NCI-H345 treated with DMSO at 0.1 percent for 48 hours (cell line): ENCODE measurements at regions not wholly inside any gene's neighbourhood (a gene's known extent, or its start where the extent isn't known, plus 50 kb on each side); places are given as distances from the start of the nearest gene placed in this dataset.

Experiments used
- DNase-seq: peaks from one replicate; lab custom pipeline; 2025; ENCODE audit not compliant: unreplicated experiment; lab: John Stamatoyannopoulos, UW

- no peak for DNase-seq
Measured at GRCh38 chr5:61596265-61596664, 264.2 kb downstream of the ZSWIM6 start.

DNA sequence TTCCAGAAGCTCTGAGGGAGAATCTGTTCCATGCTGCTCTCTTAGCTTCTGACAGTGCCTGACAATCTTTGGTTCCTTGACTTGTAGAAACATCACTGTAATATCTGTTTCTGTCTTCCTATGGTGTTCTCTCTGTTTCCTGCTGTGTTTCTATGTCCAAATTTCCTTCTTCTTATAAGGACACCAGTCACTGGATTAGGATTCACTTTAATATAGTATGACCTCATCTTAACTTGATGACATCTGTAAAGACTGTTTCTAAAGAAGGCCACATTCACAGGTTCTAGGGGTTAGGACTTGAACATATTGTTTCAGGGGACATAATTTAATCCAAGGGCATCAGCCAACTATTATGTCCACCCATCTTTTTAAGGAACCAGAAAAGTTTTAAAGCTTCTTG lies 265.6 kb downstream of the ZSWIM6 start:
- DNase-seq = no peak

DNA sequence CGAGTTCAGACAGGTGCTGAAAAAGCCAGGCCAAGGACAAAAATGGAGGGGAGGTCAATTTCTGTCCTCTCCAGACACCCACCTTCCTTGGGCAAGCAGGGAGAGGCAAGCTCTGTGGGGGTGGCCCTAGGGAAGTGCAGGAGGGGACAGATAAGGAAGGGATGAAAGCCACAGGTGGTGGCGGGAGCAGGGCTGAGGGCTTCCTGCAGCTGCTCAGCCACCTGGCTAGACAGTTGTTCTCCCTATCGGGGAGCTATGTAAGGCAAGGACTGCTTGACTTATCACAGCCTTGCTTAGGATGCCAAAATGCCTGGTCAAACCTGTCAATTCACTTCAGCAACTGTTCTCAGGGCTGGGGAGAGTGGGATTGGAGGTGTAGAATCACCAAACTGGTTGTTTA lies 266.1 kb downstream of the ZSWIM6 start:
- no peak for DNase-seq

GRCh38 chr5:61599370-61600122 lies 267.5 kb downstream of the ZSWIM6 start:
- DNase-seq = no peak

DNA sequence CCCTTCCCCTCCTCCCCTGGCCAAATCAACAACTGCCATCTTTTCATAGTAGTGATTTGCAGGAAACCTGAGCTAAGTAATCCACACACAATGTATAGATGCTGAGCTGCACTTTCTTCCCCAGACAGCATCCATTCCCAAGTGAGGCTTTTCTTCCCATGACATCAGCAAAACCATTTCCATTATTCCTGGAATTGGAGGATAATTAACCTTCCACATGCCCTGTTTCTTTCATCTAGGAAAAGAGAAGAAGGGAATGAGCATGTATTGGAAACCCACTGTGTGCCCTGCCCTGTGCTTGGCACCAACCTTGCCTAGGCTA lies 268.0 kb downstream of the ZSWIM6 start:
- DNase-seq = no peak

DNA sequence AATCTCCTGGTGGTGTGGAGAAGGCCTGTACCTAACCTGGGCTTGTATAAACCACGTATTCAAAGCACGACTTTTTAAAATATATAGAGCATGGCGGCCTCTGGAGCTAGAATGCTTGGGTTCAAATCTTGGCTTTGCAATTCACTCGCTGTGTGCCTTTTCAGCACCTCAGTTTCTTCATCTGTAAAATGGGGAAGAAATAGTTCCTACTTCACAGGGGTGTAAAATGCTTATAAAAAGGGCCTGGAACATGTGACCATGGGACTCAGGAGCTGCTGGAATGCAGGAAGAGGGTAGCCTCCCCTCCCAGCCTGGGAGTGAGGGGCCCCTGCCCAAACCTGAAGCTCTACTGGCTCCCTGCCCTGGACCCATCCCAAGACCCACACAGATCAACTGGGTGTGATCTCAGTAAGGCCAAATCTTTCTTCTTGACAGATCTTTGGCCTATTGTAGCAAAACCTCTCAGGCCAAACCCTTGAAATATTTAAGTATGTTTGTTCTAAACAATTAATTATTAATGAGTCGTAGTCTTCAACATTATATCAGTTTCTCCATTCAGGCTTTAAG lies 269.0 kb downstream of the ZSWIM6 start:
- DNase-seq = no peak

- no peak for DNase-seq
Measured at GRCh38 chr5:61603211-61603908, 271.3 kb downstream of the ZSWIM6 start.

GRCh38 chr5:61604076-61605025 lies 272.3 kb downstream of the ZSWIM6 start:
- DNase-seq = no peak

DNA sequence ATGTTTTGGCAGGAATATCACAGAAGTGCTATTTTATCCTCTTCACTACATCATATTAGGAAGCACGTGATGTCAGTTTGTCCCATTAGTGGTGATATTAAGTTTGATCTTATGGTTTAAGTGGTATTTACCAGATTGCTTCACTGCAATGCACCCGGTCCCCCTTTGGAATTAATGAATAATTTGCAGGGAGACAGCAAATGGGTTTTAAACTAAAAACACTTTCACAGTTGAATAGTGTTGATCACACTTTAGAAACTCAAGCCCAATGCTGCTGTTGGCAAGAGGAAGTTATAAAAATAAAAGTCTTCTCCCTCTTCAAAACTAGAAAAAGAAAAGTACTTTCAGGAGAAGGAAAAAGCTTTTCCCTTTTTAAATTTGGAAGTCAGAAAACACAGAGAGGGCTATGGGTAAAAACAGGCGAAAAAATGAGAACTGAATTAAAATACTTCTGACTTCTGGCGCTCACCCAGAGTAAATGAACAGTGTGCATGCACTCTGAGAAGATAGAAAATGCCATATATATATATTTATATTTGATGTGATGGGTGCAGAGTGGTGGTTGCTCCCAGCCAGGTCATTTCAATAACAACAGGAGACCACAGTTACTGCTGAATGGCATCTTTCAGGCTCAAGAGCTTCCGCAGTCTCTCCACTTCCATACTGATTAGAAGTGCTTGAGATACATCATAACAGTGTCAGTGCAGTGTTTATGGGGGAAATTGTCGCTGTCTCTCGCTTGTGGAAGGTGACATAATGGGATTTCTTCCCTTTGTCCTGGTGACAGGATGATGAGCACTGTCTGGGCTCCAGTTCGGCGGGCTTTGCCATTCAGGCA lies 278.0 kb downstream of the ZSWIM6 start:
- DNase-seq = no peak

GRCh38 chr5:61610678-61611024 lies 278.6 kb downstream of the ZSWIM6 start:
- no peak for DNase-seq

GRCh38 chr5:61612431-61612830 lies 280.4 kb downstream of the ZSWIM6 start:
- no peak for DNase-seq

DNA sequence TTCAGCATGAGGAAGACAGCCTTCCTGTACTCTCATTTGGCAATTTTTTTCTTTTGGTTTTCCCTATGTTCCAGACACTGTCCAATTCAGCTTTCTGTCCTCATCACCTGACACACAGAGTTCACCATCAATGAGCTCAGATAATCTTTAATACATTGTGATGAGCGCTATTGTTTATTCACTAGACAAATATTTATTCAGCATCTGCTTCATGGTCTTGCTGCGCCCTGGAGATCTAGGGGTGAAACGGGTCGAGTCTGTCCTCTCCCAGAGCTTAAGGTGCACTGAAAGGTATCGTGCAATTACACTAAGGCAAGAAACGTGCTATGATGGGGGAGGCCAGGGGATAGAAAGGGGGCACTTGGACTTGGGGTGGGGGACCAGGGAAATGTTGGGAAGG lies 281.6 kb downstream of the ZSWIM6 start:
- no peak for DNase-seq

DNA sequence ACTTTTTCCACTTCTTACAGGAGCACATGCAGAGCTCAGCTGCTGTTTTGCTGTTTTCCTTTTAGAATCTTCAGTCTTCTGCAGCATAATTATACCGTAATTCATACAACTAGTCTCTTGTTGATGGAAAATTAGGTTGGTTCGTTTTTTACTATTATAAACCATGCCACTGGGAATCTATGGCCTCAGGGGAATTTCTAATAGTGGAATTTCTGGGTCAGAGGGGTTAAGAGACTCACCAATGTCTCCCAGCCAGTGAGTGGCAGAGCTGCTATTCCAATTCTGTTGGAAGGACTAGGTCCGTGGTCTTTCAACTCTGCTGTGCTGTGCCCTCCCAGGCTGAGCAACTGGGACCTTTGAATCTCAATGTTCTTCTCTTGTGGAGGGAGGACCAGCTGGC lies 282.5 kb downstream of the ZSWIM6 start:
- DNase-seq = no peak

DNA sequence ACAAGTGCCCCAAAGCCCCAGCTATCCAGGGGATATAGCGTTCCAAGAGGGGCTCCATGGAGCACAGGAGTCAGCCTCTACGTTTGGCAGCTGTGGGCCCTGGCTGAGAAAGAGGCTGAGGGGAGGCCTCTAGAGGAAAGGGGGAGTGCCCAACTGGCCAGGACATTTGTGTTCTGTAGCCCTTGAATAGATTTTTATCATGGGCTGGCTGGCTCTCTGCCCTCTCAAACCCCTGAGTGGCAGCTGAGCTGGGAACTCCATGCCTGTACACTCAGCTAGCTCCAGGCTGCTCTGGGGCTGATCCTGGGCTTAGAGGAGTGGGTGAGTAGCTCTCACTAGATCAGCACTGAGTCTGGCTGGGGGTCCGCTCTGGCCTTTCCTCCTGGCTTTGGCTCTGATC lies 285.0 kb downstream of the ZSWIM6 start:
- DNase-seq = no peak

- no peak for DNase-seq
Measured at GRCh38 chr5:61617995-61618525, 286.0 kb downstream of the ZSWIM6 start.

- DNase-seq = no peak
Measured at GRCh38 chr5:61618577-61618976, 286.5 kb downstream of the ZSWIM6 start.

DNA sequence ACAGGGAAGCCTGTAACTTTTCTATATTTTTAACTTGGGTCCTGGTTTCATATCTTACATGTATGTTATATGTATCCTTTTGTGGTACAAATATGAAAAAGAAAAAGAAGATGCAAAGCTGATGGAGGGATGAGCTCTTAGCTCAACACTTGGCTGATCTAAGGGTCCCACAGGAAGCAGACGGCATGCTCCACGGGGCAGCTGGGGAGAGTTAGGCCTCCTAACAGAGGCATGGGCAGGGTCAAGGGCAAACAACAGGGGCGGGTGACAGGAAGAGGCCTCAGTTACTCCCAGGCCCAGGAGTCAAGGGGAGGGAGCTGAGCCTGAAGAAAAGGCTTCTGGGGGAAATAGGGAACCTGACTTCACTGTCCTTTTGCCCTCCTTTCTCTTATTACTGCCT lies 287.2 kb downstream of the ZSWIM6 start:
- DNase-seq = no peak

DNA sequence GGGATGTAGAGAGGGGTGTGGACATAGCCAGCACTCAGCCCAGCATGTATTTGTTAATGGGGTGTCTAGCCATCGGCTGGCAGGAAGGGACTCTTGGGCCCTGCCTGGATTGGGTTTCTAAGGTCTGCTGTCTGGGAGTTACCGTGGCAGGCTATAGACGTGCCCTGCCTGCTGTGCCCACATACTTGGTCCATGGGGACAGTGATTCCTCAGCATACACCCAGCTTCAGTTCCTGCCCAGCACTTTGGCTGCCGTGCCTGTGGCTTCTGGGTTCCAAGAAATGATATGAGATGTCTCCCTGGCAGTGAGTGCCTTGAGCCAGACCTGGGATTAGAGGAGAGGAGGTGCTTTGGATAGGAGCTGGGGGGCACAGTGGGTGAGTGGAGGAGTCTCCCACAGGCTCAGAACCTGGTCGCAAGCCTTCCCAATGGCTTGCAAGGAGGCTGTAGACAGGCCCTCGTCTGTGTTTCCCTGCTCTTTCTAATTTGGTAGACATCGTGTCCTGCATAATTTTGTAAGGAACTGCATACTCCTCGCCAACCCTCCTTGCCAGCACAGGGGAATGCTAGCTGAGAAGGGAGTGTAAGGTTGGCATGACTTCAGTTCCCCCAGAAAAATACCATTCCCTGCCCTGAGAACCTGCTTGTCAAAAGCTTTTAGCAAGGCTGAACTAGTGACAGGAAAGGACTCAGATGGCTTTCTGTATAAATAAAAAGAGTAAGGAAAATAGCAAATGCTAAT lies 287.9 kb downstream of the ZSWIM6 start:
- no peak for DNase-seq

DNA sequence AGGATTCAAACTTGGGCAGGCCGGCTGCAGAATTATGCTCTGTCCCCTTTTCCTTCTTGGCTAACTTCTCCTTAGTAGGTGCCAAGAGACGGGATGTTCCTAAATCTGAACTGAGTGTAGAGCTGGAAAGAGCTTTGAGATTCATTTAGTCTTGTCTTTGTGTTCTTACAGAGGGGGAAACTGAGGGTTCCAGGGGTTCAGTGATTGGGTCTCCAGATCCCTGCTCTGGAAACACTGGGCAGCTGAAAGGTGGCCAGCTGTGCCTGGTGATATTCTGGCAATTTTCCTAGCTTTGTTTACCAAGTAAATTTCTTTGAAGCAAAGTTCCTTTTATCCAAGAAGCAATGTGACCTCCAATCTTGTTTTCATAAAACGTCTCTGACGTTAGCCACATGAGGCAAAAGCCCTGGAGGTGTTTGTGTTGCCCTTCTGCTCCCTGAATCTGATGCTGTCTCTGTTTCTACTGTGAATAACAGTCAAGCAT lies 288.7 kb downstream of the ZSWIM6 start:
- DNase-seq = no peak
